Endodermal cell (in vitro differentiated cells): ENCODE measurements at regions not wholly inside any gene's neighbourhood (a gene's known extent, or its start where the extent isn't known, plus 50 kb on each side); places are given as distances from the start of the nearest gene placed in this dataset.

ENCODE experiments used
- DNase-seq: peaks from one replicate; pipeline ENCODE4 v3.0.0-alpha.2; 2017
- H3K27ac ChIP-seq: 2 replicates; pipeline ENCODE4 v1.5.1; 2013; ENCODE audit warnings: mild to moderate bottlenecking, low read depth, low read length, moderate library complexity
- H3K27me3 ChIP-seq: 2 replicates; pipeline ENCODE4 v1.6.1; 2013; ENCODE audit warnings: mild to moderate bottlenecking, low read length, moderate library complexity; ENCODE audit not compliant: insufficient read depth, control insufficient read depth, poor library complexity, severe bottlenecking
- H3K36me3 ChIP-seq: 2 replicates; pipeline ENCODE4 v1.7.0; 2013; ENCODE audit warnings: mild to moderate bottlenecking, low read length, moderate library complexity; ENCODE audit not compliant: control insufficient read depth, insufficient read depth
- H3K4me1 ChIP-seq: one replicate; pipeline ENCODE4 v1.7.0; 2013; ENCODE audit warnings: low read length; ENCODE audit not compliant: control insufficient read depth, insufficient read depth
- H3K4me3 ChIP-seq: 2 replicates; pipeline ENCODE4 v1.5.1; 2013; ENCODE audit warnings: mild to moderate bottlenecking, low read length, moderate library complexity
- H3K9ac ChIP-seq: 2 replicates; pipeline ENCODE4 v1.6.1; 2013; ENCODE audit warnings: mild to moderate bottlenecking, low read length, moderate library complexity; ENCODE audit not compliant: poor library complexity, severe bottlenecking; ENCODE audit errors: extremely low read depth
- H3K9me3 ChIP-seq: 2 replicates; pipeline ENCODE4 v1.6.1; 2013; ENCODE audit warnings: mild to moderate bottlenecking, low read length, moderate library complexity; ENCODE audit not compliant: control insufficient read depth
- H3K27ac Mint-ChIP-seq: 2 replicates; pipeline ENCODE4 v1.8.0; 2020; ENCODE audit warnings: mixed read lengths
- H3K27me3 Mint-ChIP-seq: 2 replicates; pipeline ENCODE4 v1.8.0; 2021; ENCODE audit warnings: mild to moderate bottlenecking, mixed read lengths; ENCODE audit not compliant: insufficient read depth
- H3K36me3 Mint-ChIP-seq: 2 replicates; pipeline ENCODE4 v1.8.0; 2020; ENCODE audit warnings: low read depth, mixed read lengths
- H3K4me1 Mint-ChIP-seq: 2 replicates; pipeline ENCODE4 v1.8.0; 2020; ENCODE audit warnings: mixed read lengths
- H3K4me3 Mint-ChIP-seq: 2 replicates; pipeline ENCODE4 v1.8.0; 2020; ENCODE audit warnings: mild to moderate bottlenecking, moderate library complexity, mixed read lengths
- H3K9me3 Mint-ChIP-seq: 2 replicates; pipeline ENCODE4 v1.8.0; 2020; ENCODE audit warnings: mild to moderate bottlenecking, mixed read lengths
- CTCF ChIP-seq: fragments of 200-600 bp; sonication (generic); conservative IDR thresholded peaks from 2 replicates; pipeline ENCODE4 v1.5.0; 2021; ENCODE audit warnings: antibody characterized with exemption, mild to moderate bottlenecking
- WGBS, 2 experiments: methylation state at CpG; one replicate each; pipeline versions ENCODE4 v1.1.5 to v1.1.7; 2013; ENCODE audit warnings: missing lambda C conversion rate in 2 of 2, mixed read lengths in 1 of 2; ENCODE audit not compliant: insufficient coverage in 1 of 2, insufficient read length in 1 of 2; 5-methylcytosine and 5-hydroxymethylcytosine counted together

DNA sequence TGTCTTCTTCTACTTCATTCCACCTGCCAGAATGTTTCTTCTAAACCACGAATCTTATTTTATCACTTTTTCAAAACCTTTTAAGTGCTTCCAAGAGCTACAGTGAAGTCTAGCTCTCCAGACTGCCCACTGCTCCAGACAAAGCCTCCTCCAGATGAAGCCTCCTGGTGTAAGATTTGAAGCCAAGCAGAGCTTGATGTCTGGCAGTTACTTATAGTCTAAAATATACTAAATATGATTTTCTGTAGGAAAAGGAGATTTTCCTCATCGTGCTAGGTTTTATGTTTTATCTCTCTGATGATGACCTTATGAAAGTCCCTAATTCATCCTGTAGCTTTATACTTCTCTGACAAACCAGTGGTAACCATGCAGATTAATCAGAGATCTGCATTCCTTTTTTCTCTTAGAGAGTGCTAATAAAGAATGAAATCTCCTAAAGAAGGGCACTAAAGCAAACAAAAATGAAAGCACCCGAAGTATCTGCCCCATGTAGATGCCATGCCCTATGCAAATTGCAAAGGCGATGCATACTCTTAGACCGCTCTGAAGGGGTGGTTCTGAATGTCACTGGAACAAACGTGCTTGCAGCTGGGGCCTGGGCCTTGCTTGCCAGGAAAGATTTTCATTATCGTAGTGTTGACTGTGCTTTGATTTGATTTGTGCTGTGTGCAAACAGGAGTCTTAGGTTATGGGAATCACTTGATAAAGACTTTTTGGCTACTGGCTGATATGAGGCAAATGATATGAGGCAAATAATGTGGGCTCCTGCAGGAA, 314.2 kb downstream of the PID1 start:
- Histone ChIP-seq H3K9me3 (no peaks in the 10 kb centered on the region), H3K27ac (no peak overlapping the region), H3K4me1 (no peaks in the 10 kb centered on the region), H3K27me3 (no peaks in the 10 kb centered on the region), H3K36me3 (no peaks in the 10 kb centered on the region), H3K9ac (no peak overlapping the region), H3K4me3 (no peak overlapping the region)
- Mint-ChIP-seq H3K27me3 (no peaks in the 10 kb centered on the region), H3K36me3 (no peaks in the 10 kb centered on the region), H3K4me1 (no peaks in the 10 kb centered on the region), H3K27ac (no peak overlapping the region), H3K9me3 (no peaks in the 10 kb centered on the region), H3K4me3 (no peak overlapping the region)
- 75 to 82% methylated on average over 4 to 7 of the region's 7 CpGs for WGBS, 2 experiments
- DNase-seq: no peak
- TF ChIP-seq CTCF: no peak

GRCh38 chr2:228949831-228950230, 321.3 kb downstream of the PID1 start:
- H3K27me3 ChIP-seq: no peaks in the 10 kb centered on the region
- no peaks in the 10 kb centered on the region for H3K27me3 Mint-ChIP-seq
- H3K27ac Mint-ChIP-seq: no peak overlapping the region
- H3K9ac ChIP-seq: no peak overlapping the region
- H3K9me3 ChIP-seq: no peaks in the 10 kb centered on the region
- H3K36me3 Mint-ChIP-seq: no peaks in the 10 kb centered on the region
- no peak for DNase-seq
- no peaks in the 10 kb centered on the region for H3K4me1 Mint-ChIP-seq
- no peak for TF ChIP-seq CTCF
- H3K36me3 ChIP-seq: no peaks in the 10 kb centered on the region
- H3K27ac ChIP-seq: no peak overlapping the region
- H3K4me1 ChIP-seq: no peaks in the 10 kb centered on the region
- peaks cover 6% of the 10 kb centered on the region for H3K9me3 Mint-ChIP-seq
- no peak overlapping the region for H3K4me3 ChIP-seq
- H3K4me3 Mint-ChIP-seq: no peak overlapping the region

DNA sequence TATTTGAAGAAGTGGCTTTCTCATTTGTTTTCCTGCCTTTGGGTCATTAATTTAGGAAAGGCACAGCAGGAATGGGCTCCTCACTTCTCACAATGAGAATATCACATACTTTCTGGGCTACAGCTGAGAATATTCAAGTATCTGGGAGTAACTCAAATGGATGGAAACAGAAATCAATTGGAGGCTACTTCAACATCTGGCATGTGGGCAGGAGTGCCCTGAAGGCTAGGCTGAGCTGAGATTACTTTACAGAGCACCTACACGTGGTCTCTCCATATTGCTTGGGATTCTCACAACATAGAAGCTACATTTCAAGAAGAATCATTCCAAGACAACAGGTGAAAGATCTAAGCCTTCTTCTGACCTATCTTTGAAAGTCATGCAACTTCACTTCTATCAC, 325.4 kb downstream of the PID1 start:
- WGBS, 2 experiments: 54 to 80% methylated on average over 1 of the region's 1 CpG
- Mint-ChIP-seq H3K27me3 (no peaks in the 10 kb centered on the region), H3K4me3 (no peak overlapping the region)

More for the DNA sequence above, 325.4 kb downstream of the PID1 start:
- DNase-seq: no peak
- no peak overlapping the region for H3K27ac Mint-ChIP-seq
- Histone ChIP-seq H3K9me3 (no peaks in the 10 kb centered on the region), H3K27me3 (no peaks in the 10 kb centered on the region), H3K27ac (no peak overlapping the region), H3K4me3 (no peak overlapping the region), H3K4me1 (no peaks in the 10 kb centered on the region), H3K9ac (no peak overlapping the region), H3K36me3 (no peaks in the 10 kb centered on the region)
- peaks cover 6% of the 10 kb centered on the region for H3K9me3 Mint-ChIP-seq
- H3K36me3 Mint-ChIP-seq: no peaks in the 10 kb centered on the region
- TF ChIP-seq CTCF: no peak
- H3K4me1 Mint-ChIP-seq: no peaks in the 10 kb centered on the region
